Lower leg skin (tissue), 3 donors: ENCODE measurements at regions not wholly inside any gene's neighbourhood (a gene's known extent, or its start where the extent isn't known, plus 50 kb on each side); places are given as distances from the start of the nearest gene placed in this dataset.

Experiments
- POLR2A ChIP-seq, 2 donors: fragments of 450-650 bp; IDR thresholded peaks; one replicate each; pipeline ENCODE4 v1.6.1; 2016 to 2017; ENCODE audit warnings: antibody characterized with exemption in 2 of 2, mild to moderate bottlenecking in 1 of 2, moderate library complexity in 1 of 2
- TF ChIP-seq, protein P1 (sequence below), 3 donors: fragments of 450-650 bp; IDR thresholded peaks; one replicate each; pipeline ENCODE4 v1.5.1; 2016; ENCODE audit warnings: antibody characterized with exemption in 3 of 3, mild to moderate bottlenecking in 3 of 3, moderate library complexity in 2 of 3

DNA sequence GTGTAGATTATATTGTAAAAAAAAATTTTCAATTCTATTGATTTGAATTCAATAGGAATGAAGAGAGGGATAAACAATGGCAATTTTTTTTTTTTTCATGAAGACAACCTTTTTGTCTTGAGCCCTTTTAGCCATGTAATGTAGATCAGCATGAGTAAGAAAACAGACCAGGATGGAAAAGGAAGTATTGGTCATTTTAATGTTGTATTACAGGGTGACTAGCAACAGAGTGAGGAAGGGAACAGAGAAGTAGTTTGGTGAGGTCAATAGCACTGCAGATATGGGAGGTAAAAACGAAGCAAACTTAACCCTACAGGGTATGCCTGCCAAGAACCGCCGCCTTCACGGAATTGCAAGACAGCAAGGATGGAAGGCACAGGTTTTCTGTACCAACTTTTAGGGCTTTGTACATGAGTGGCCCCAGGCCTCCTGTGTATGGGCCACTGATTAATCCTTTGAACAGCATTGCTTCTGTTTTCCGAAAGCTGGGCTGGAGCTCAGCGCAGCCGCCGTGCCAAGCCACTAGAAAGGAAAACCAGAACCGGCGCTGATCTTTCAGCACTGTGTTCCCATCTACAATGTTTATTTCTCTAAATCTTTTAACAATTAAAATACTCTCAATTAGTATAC lies 383.7 kb downstream of the CENPW start:
- TF ChIP-seq, protein P1, sequence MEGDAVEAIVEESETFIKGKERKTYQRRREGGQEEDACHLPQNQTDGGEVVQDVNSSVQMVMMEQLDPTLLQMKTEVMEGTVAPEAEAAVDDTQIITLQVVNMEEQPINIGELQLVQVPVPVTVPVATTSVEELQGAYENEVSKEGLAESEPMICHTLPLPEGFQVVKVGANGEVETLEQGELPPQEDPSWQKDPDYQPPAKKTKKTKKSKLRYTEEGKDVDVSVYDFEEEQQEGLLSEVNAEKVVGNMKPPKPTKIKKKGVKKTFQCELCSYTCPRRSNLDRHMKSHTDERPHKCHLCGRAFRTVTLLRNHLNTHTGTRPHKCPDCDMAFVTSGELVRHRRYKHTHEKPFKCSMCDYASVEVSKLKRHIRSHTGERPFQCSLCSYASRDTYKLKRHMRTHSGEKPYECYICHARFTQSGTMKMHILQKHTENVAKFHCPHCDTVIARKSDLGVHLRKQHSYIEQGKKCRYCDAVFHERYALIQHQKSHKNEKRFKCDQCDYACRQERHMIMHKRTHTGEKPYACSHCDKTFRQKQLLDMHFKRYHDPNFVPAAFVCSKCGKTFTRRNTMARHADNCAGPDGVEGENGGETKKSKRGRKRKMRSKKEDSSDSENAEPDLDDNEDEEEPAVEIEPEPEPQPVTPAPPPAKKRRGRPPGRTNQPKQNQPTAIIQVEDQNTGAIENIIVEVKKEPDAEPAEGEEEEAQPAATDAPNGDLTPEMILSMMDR (IDR thresholded peaks at IDR 0.05) = no peak
- TF ChIP-seq POLR2A (IDR thresholded peaks at IDR 0.05) = no peak
